NT2/D1 (cell line): ENCODE measurements at regions not wholly inside any gene's neighbourhood (a gene's known extent, or its start where the extent isn't known, plus 50 kb on each side); places are given as distances from the start of the nearest gene placed in this dataset.

Experiments
- SUZ12 ChIP-seq: IDR thresholded peaks from 2 replicates; pipeline ENCODE4 v1.6.1; 2011; ENCODE audit not compliant: insufficient read length, insufficient read depth; ENCODE audit errors: extremely low read depth
- YY1 ChIP-seq: IDR thresholded peaks from 2 replicates; pipeline ENCODE4 v1.6.1; 2011; ENCODE audit not compliant: insufficient read length, insufficient read depth
- ZNF274 ChIP-seq: IDR thresholded peaks from 2 replicates; pipeline ENCODE4 v1.6.1; 2011; ENCODE audit warnings: mild to moderate bottlenecking, low read depth, low read length

- TF ChIP-seq ZNF274 (no peak), SUZ12 (no peak), YY1 (no peak)
Measured at GRCh38 chr5:107772418-107773310, 101.9 kb upstream of the EFNA5 start.
